Dedifferentiated amniotic fluid mesenchymal stem cell (primary cell): ENCODE measurements at regions not wholly inside any gene's neighbourhood (a gene's known extent, or its start where the extent isn't known, plus 50 kb on each side); places are given as distances from the start of the nearest gene placed in this dataset.
A peak's percentile ranks its signal among the peaks of the same experiment; 100 is the strongest.

Source experiments
- DNase-seq: peaks from one replicate; pipeline ENCODE4 v3.0.0-alpha.2; 2016; ENCODE audit errors: extremely low spot score

GRCh38 chr2:180463608-180464007 is 456.5 kb upstream of the CWC22 start:
- no peak for DNase-seq

- DNase-seq, result no peak
Observed at GRCh38 chr2:180461761-180462160, 454.7 kb upstream of the CWC22 start.

GRCh38 chr2:180456801-180457200 is 449.7 kb upstream of the CWC22 start:
- DNase-seq, result no peak

- no peak for DNase-seq
Observed at GRCh38 chr2:180450841-180451240, 443.7 kb upstream of the CWC22 start.

- no peak for DNase-seq
Observed at GRCh38 chr2:180449171-180449915, 442.2 kb upstream of the CWC22 start.

- DNase-seq, result no peak
Observed at GRCh38 chr2:180446492-180446891, 439.4 kb upstream of the CWC22 start.

- DNase-seq, result no peak
Observed at GRCh38 chr2:180443888-180444287, 436.8 kb upstream of the CWC22 start.

GRCh38 chr2:180442860-180443644 is 436.0 kb upstream of the CWC22 start:
- DNase-seq, result no peak

- DNase-seq, result no peak
Observed at GRCh38 chr2:180419212-180419611, 412.1 kb upstream of the CWC22 start.

- no peak for DNase-seq
Observed at GRCh38 chr2:180416627-180417026, 409.5 kb upstream of the CWC22 start.

- DNase-seq, result no peak
Observed at GRCh38 chr2:180413336-180413735, 406.2 kb upstream of the CWC22 start.

- no peak for DNase-seq
Observed at GRCh38 chr2:180412219-180412618, 405.1 kb upstream of the CWC22 start.

- no peak for DNase-seq
Observed at GRCh38 chr2:180411661-180412060, 404.6 kb upstream of the CWC22 start.

GRCh38 chr2:180406687-180407086 is 399.6 kb upstream of the CWC22 start:
- no peak for DNase-seq

GRCh38 chr2:180405520-180405919 is 398.4 kb upstream of the CWC22 start:
- no peak for DNase-seq

- DNase-seq, result no peak
Observed at GRCh38 chr2:180394305-180394704, 387.2 kb upstream of the CWC22 start.

- peak; percentile 72 for DNase-seq
Observed at GRCh38 chr2:180385601-180386201, 378.6 kb upstream of the CWC22 start.

- DNase-seq, result no peak
Observed at GRCh38 chr2:180376066-180376465, 369.0 kb upstream of the CWC22 start.

GRCh38 chr2:180374502-180375281 is 367.6 kb upstream of the CWC22 start:
- DNase-seq, result no peak

GRCh38 chr2:180370511-180371205 is 363.6 kb upstream of the CWC22 start:
- no peak for DNase-seq

- no peak for DNase-seq
Observed at GRCh38 chr2:180368881-180369280, 361.8 kb upstream of the CWC22 start.
